GM19238 (cell line): ENCODE measurements at regions not wholly inside any gene's neighbourhood (a gene's known extent, or its start where the extent isn't known, plus 50 kb on each side); places are given as distances from the start of the nearest gene placed in this dataset.
"Not testable (repeated sequence)": the region's sequence is repeated elsewhere in the genome, so short reads cannot be mapped to it uniquely, and the experiment has no call there.

Experiments
- DNase-seq: peaks from one replicate; pipeline ENCODE4 v3.0.0; 2011; ENCODE audit warnings: low spot score; ENCODE audit not compliant: insufficient read length

DNA sequence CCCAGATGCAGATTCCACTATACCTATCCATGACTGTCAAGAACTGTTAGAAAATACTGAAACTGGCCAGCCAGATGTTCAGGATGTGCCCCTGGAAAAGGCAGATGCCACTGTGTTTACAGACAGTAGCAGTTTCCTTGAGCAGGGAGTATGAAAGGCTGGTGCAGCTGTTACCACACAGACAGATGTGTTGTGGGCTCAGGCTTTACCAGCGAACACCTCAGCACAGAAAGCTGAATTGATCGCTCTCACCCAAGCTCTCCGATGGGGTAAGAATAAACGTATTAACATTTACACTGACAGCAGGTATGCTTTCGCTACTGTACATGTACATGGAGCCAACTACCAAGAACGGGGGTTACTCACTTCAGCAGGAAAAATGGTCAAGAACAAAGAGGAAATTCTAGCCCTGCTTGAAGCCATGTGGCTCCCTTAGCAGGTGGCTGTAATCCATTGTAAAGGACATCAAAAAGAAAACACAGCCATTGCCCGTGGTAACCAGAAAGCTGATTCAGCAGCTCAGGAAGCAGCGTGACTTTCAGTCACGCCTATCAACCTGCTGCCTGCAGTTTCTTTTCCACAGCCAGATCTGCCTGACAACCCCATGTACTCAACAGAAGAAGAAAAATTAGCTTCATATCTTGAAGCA, 459.7 kb upstream of the HTR1E start:
- DNase-seq: no peak

DNA sequence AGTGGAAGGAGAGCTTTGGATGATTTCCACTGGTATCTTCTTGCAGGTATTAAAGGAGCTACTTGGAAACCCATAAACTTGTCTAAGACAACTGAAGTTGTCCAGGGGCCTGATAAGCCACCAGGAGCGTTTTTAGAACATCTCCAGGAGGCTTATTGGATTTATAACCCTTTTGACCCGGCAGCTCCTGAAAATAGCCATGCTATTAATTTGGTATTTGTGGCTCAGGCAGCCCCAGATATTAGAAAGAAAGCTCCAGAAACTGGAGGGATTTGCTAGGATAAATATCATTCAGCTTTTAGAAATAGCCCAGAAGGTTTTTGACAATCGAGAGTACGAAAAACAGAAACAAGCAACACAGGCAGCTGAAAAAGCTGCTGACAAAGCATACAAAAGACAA, 461.0 kb upstream of the HTR1E start:
- DNase-seq: no peak

GRCh38 chr6:86474081-86474480, 463.2 kb upstream of the HTR1E start:
- DNase-seq: no peak

GRCh38 chr6:86471791-86472190, 465.5 kb upstream of the HTR1E start:
- no peak for DNase-seq

- no peak for DNase-seq
These were observed 477.4 kb upstream of the HTR1E start for GRCh38 chr6:86459978-86460377.

DNA sequence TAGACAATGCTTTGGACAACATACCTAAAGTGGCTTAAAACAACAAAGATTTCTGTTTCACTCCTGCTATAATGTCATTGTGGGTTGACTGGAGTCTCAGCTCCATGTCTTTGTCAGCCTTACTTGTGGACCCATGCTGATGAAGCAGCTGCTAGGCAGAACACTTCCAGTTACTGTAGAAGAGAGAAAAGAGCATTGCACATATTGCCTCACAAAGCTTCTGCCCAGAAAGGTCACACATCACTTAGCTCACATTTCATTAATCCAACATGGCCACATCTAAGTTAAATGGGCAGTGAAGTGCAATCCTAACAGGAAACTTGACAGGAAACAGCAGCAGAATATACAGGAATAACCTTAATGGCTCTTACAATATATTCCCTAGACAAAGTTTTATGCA, 480.5 kb upstream of the HTR1E start:
- DNase-seq: no peak

DNA sequence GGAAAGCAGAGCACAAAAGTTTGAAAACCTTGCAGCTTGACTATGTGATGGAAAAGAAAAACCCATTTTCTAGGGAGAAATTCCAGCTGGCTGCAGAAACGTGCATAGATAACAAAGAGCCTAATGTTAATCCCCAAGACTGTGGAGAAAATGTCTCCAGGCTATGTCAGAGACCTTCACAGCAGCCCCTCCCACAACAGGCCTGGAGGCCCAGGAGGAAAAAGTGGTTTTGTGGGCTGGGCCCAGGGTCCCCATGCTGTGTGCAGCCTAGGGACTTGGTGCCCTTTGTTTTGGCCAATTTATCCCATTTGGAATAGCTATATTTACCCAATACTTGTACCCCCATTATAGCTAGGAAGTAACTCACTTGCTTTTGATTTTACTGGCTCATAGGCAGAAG, 484.1 kb upstream of the HTR1E start:
- DNase-seq: no peak

GRCh38 chr6:86448398-86448797, 488.9 kb upstream of the HTR1E start:
- no peak for DNase-seq

GRCh38 chr6:86440608-86441007, 496.7 kb upstream of the HTR1E start:
- no peak for DNase-seq

DNA sequence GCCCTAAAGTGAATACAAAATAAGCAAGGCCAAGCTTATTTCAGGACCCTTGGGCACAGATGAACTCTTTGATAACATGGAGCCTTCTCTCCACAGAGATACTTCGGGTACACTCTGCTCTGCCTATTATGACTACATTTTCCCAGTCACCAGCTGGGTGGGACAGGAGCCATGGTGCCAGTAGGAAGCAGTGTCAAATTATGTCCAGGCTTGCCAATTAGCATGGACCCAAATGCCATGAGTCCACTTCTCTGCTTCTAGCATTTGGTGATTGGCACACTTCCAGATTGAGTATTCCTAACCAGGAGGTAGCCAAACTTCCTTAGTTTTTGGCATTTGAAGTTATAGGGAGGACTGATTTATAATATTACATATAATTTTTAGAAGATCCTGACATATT, 513.8 kb upstream of the HTR1E start:
- DNase-seq: no peak

DNA sequence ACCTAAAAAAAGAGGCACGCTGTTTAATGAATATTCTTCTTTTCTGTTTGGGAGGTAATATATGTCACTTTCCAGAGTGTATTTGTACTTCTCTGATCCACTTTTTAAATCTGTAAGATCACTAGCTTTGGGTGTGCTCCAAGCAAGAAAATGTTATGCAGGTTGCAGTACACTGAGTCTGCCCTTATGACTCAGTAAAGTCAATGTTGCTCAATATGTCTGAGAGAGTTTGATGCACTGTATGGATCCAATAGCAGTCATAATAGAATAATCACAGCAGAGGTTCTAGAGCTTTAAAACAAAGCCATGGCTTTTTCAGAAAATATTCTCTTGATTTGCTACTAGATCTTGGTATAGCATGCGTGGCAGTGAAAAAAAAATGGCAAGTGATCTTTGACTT, 525.3 kb upstream of the HTR1E start:
- no peak for DNase-seq

GRCh38 chr6:86407128-86407527, 530.2 kb upstream of the HTR1E start:
- no peak for DNase-seq

GRCh38 chr6:86392850-86393249, 544.5 kb upstream of the HTR1E start:
- not testable (repeated sequence) for DNase-seq

DNA sequence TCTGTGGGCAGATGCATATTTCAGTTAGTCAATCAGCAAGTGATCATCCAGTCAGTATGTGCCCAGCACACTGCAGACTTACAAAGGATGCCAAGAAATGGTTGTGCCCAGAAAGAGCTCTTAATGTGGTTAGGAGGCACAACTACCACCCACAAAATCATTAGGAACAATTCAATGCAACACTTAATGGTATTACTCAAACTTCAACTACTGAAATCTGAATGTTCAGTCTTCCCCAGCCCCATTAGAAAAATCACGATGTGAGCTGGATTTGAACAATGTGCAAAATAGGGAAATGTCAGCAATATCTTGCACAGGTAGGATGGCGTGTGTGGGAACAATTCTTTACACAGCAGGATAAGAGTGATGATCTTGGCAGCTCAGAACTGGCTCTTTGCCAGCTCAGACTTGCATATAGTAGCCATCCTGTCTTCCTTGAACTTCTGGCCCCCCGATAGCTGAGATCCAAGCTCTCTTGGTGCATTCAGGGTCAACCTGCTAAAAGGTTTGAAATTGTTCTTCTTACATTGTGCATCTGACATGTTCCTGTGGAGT, 556.7 kb upstream of the HTR1E start:
- no peak for DNase-seq

DNA sequence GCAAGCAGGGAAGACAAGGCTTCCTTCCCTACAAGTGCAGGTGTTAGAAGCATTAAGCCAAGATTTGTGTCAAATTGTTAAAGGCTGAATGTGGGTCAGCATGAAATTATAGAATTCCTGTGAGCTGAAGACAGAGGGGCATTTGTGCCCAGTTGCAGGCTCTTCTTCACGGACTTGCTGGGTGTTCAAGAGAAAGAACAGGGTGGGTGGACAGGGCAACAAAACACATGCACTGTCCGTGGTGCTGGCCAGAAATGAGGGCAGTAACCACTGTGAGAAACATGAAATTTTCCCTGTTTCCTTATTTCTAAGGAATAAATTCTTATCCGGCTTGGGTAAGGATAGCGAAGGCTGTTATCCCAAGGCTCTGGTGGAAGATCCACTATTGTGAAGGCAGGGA, 579.5 kb upstream of the HTR1E start:
- no peak for DNase-seq

DNA sequence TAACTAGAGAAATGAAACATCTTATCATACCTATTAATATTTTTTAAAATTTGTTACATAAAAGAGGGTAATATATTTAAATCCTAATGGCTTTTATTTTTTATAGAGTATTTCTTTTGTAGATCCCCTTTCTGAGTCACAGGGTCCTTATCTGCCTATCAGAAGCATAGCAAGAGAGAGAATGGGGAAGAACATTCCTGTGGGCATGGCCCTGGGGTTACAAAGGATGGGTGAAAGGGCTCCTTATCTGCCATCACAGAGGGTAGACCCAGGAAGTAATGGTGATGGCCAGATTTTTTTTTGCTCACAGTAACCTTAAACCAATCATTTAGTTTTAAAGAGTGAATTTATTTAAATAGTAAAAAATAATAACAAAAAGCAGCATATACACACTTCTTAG, 582.1 kb upstream of the HTR1E start:
- DNase-seq: no peak

GRCh38 chr6:86331919-86332318, 605.4 kb upstream of the HTR1E start:
- no peak for DNase-seq

DNA sequence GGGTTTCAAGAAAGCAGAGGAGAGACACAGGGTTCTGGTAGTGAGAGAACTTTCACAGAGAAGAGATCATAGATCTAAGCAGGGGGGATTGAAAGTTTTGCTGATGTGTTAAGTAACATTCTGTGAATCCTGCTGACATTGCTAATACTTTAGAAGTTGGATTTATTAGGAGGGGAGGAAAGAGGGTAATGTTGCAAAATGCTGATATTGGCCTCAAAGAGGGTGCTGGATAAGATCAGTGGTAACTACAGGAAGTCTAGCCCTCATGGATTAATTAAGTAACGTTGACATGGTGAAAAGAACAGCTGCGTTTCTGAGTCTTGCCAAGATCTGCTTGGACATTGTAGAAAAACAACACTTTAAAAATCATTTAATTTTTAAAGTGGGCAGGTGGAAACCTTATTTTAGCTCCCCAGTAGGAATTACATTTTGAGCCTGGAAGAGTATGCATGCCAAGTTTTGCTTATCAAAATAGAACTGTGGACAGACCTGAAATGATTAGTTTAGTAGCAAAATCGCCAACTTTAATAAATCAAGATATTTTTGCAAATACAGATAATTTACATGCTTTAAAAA, 606.0 kb upstream of the HTR1E start:
- no peak for DNase-seq

- DNase-seq: no peak
These were observed 631.1 kb upstream of the HTR1E start for GRCh38 chr6:86306210-86306609.

GRCh38 chr6:86285876-86286275, 643.2 kb upstream of the SYNCRIP start:
- DNase-seq: no peak

DNA sequence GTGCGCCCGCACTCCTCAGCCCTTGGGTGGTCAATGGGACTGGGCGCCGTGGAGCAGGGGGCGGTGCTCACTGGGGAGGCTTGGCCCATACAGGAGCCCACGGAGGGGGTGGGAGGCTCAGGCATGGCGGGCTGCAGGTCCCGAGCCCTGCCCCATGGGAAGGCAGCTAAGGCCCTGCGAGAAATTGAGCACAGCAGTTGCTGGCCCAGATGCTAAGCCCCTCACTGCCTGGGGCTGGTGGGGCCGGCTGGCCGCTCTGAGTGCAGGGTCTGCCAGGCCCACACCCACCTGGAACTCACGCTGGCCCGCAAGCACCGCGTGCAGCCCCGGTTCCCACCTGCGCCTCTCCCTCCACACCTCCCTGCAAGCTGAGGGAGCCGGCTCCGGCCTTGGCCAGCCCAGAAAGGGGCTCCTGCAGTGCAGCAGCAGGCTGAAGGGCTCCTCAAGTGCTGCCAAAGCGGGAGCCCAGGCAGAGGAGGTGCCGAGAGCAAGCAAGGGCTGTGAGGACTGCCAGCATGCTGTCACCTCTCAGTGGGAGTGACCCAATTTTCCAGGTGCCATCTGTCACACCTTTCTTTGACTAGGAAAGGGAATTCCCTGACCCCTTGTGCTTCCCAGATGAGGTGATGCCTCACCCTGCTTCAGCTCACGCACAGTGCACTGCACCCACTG, 642.3 kb upstream of the SYNCRIP start:
- DNase-seq: not testable (repeated sequence)

DNA sequence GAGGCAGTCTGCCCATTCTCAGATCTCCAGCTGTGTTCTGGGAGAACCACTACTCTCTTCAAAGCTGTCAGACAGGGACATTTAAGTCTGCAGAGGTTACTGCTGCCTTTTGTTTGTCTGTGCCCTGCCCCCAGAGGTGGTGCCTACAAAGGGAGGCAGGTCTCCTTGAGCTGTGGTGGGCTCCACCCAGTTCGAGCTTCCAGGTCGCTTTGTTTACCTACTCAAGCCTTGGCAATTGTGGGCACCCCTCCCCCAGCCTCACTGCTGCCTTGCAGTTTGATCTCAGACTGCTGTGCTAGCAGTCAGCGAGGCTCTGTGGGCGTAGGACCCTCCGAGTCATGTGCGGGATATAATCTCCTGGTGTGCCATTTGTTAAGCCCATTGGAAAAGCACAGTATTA, 640.9 kb upstream of the SYNCRIP start:
- not testable (repeated sequence) for DNase-seq

DNA sequence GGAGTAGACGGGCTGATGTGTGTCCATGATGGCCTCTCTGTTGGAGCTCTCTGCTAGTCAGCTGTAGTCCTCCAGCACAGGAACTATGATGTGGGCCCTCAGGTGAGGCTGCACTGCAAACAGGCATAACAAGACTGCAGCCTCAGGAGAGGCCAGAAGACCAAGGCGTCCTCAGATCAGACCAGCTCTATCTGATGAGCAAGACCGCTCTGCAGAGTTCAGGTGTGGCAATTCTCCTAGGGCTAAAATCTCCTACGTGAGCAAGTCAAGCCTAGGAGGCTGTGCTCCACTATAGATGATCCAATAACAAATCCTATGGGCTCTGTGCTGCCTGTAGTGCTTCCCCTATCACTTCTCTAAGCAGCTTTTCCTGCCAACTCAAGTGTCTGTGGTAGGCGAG, 633.4 kb upstream of the SYNCRIP start:
- no peak for DNase-seq
